ENCODE measurements at regions not wholly inside any gene's neighbourhood (a gene's known extent, or its start where the extent isn't known, plus 50 kb on each side); places are given as distances from the start of the nearest gene placed in this dataset.

DNA sequence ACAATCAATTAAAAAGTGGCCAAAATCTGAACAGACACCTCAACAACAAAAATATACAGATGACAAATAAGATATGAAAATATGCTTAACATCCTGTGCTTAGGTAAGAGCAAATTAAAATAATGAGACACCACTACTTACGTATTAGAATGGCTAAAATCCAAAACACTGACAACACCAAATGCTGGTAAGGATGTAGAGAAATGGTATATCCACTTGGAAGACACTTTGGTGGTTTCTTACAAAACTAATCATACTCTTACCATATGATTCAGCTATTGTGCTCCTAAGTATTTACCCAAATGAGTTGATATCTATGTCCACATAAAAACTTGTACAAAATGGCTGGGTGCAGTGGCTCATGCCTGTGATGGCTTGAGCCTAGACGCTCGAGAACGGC lies 51.7 kb upstream of the ZNF599 start:
- TF ChIP-seq, protein P1, sequence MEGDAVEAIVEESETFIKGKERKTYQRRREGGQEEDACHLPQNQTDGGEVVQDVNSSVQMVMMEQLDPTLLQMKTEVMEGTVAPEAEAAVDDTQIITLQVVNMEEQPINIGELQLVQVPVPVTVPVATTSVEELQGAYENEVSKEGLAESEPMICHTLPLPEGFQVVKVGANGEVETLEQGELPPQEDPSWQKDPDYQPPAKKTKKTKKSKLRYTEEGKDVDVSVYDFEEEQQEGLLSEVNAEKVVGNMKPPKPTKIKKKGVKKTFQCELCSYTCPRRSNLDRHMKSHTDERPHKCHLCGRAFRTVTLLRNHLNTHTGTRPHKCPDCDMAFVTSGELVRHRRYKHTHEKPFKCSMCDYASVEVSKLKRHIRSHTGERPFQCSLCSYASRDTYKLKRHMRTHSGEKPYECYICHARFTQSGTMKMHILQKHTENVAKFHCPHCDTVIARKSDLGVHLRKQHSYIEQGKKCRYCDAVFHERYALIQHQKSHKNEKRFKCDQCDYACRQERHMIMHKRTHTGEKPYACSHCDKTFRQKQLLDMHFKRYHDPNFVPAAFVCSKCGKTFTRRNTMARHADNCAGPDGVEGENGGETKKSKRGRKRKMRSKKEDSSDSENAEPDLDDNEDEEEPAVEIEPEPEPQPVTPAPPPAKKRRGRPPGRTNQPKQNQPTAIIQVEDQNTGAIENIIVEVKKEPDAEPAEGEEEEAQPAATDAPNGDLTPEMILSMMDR (IDR thresholded peaks at IDR 0.05; ENCODE audit: insufficient read depth, low read depth, low read length, missing control alignments): no peak
- no peak for DNase-seq (ENCODE audit: low read depth)
- no peak overlapping the region for H3K4me3 ChIP-seq (ENCODE audit: low read depth, low read length)
